ENCODE measurements at regions not wholly inside any gene's neighbourhood (a gene's known extent, or its start where the extent isn't known, plus 50 kb on each side); places are given as distances from the start of the nearest gene placed in this dataset.

DNA sequence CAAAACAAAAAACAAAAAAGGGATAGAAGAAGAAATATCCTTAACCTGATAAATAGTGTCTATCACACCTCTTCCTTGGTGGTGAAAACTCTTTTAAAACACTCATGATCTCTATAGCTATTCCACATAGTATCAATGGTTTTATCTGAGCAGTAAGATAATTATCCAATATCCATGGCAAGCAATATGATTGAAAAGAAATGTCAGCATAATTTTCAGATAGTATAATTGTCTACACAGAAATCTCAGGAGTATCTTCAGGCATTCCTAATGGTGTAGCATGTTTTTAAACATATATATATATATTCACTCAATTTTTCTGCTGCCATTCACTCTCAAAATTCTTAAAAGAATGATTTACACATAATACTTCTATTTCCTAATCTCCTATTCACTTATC lies 938.0 kb upstream of the SLC35B3 start:
- no peak overlapping the region for H3K4me3 ChIP-seq
- intact Hi-C loops (cut with DNase I), result no loop called here
- no peaks in the 10 kb centered on the region for H3K9me3 ChIP-seq
- TF ChIP-seq, protein P1, sequence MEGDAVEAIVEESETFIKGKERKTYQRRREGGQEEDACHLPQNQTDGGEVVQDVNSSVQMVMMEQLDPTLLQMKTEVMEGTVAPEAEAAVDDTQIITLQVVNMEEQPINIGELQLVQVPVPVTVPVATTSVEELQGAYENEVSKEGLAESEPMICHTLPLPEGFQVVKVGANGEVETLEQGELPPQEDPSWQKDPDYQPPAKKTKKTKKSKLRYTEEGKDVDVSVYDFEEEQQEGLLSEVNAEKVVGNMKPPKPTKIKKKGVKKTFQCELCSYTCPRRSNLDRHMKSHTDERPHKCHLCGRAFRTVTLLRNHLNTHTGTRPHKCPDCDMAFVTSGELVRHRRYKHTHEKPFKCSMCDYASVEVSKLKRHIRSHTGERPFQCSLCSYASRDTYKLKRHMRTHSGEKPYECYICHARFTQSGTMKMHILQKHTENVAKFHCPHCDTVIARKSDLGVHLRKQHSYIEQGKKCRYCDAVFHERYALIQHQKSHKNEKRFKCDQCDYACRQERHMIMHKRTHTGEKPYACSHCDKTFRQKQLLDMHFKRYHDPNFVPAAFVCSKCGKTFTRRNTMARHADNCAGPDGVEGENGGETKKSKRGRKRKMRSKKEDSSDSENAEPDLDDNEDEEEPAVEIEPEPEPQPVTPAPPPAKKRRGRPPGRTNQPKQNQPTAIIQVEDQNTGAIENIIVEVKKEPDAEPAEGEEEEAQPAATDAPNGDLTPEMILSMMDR (IDR thresholded peaks at IDR 0.05), result no peak
- ATAC-seq (no peak), DNase-seq (no peak)
- no peaks in the 10 kb centered on the region for H3K4me1 ChIP-seq
- H3K27me3 ChIP-seq (ENCODE audit: low read depth), result no peaks in the 10 kb centered on the region
- H3K27ac ChIP-seq, result no peak overlapping the region
- H3K36me3 ChIP-seq, result no peaks in the 10 kb centered on the region

DNA sequence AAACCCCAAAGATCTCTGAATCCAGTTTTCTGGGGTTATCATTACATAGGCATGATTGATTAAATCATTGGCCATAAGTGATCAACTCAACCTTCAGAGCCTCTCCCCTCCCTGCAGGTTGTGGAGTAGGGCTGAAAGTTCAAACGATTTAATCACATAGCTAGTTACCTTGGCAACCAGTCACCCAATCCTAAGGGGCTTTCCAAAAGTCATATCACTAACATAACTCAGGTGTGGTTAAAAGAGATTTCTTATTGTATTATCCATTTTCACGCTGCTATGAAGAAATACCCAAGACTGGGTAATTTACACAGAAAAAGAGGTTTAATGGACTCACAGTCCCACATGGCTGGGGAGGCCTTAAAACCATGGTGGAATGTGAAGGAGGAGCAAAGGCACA lies 935.1 kb upstream of the SLC35B3 start:
- H3K36me3 ChIP-seq, result no peaks in the 10 kb centered on the region
- no peaks in the 10 kb centered on the region for H3K27me3 ChIP-seq (ENCODE audit: low read depth)
- H3K9me3 ChIP-seq, result no peaks in the 10 kb centered on the region
- DNase-seq (no peak), ATAC-seq (no peak)
- TF ChIP-seq, protein P1 (IDR thresholded peaks at IDR 0.05), result no peak
- H3K4me1 ChIP-seq, result no peaks in the 10 kb centered on the region
- intact Hi-C loops (cut with DNase I), result no loop called here
- H3K4me3 ChIP-seq, result no peak overlapping the region
- H3K27ac ChIP-seq, result no peak overlapping the region

DNA sequence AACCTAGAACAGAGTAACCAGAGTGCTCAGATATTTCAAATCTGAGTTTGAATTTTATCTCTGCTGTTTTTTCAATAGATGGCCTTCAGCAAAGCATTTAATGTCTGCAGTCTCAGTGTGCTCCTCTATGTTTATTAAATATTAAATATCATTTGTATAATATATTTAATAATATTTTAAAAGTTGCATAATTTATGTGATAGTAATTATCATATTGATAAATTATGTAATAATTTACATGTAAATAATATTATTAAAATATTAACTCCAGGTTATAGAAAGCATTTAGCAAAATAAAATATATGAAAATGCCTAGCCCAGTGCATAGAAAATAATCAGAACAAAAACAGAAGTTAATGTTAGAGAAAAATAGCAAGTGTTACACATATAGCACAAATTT lies 930.0 kb upstream of the SLC35B3 start:
- Histone ChIP-seq H3K4me3 (no peak overlapping the region), H3K36me3 (no peaks in the 10 kb centered on the region), H3K4me1 (no peaks in the 10 kb centered on the region), H3K9me3 (peaks cover 4% of the 10 kb centered on the region), H3K27ac (no peak overlapping the region), H3K27me3 (ENCODE audit: low read depth) (no peaks in the 10 kb centered on the region)
- TF ChIP-seq, protein P1 (IDR thresholded peaks at IDR 0.05), result no peak
- intact Hi-C loops (cut with DNase I), result no loop called here
- no peak for ATAC-seq
- DNase-seq, result no peak

DNA sequence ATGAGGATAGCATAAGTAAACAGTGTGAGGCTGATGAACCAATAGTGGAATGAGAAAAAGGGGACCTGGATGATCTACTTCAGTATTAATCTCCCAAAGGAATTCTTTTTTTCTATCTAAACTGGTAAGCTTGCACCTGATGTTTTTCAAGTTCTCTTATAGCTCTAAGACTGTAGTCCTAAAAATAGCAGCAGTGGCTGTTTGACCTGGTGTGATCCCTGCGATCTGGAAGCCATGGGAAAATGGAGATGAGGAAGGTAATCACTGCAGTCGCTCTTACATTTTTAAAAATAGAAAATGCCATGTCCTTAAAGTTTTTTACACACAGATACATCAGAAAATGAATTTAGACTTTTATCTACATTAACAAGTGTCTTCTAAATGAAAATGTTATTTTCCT lies 926.4 kb upstream of the SLC35B3 start:
- H3K4me1 ChIP-seq, result no peaks in the 10 kb centered on the region
- no peak overlapping the region for H3K27ac ChIP-seq
- H3K9me3 ChIP-seq, result peaks cover 4% of the 10 kb centered on the region
- TF ChIP-seq, protein P1 (IDR thresholded peaks at IDR 0.05), result no peak
- H3K4me3 ChIP-seq, result no peak overlapping the region
- ATAC-seq (no peak), DNase-seq (no peak)
- H3K36me3 ChIP-seq, result no peaks in the 10 kb centered on the region
- intact Hi-C loops (cut with DNase I), result no loop called here
- no peaks in the 10 kb centered on the region for H3K27me3 ChIP-seq (ENCODE audit: low read depth)

DNA sequence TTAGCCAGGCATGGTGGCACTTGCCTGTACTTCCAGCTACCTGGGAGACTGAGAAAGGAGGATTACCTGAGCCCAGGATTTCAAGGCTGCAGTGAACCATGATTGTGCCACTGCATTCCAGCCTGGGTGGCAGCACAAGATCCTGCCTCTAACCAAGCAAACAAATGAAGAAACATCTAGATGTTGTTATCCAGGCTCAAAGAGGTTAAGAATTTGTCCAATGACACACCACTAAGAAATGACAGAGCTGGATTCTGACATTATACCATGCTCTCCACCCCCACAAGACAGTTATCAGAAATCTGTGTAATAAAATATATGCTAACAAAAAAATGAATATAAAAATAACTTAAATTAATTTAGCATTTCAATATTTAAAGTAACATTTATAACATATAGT lies 925.5 kb upstream of the SLC35B3 start:
- intact Hi-C loops (cut with DNase I), result no loop called here
- no peaks in the 10 kb centered on the region for H3K36me3 ChIP-seq
- ATAC-seq (no peak), DNase-seq (no peak)
- H3K27ac ChIP-seq, result no peak overlapping the region
- H3K4me1 ChIP-seq, result no peaks in the 10 kb centered on the region
- TF ChIP-seq, protein P1 (IDR thresholded peaks at IDR 0.05), result no peak
- no peaks in the 10 kb centered on the region for H3K27me3 ChIP-seq (ENCODE audit: low read depth)
- H3K9me3 ChIP-seq, result peaks cover 4% of the 10 kb centered on the region
- H3K4me3 ChIP-seq, result no peak overlapping the region

DNA sequence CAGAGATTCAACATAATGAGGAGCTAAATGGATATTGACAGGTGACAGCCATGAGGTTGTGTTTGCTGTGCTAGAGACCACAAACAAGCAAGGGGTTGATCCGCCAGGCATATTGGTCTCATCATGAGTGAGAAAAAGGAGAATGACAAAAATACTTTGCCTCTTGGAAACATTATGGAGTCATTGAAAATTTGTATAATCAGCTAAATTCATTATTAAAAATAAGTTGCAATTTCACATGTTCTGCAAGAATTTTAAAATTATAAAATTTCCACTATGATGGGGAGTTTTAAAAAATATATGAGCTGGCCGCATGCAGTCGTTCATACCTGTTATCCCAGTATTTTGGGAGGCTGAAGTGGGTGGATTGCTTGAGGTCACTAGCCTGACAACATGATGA lies 912.3 kb upstream of the SLC35B3 start:
- no peak for ATAC-seq

More for the DNA sequence above, 912.3 kb upstream of the SLC35B3 start:
- H3K27ac ChIP-seq, result no peak overlapping the region
- no peak for DNase-seq
- H3K4me1 ChIP-seq, result no peaks in the 10 kb centered on the region
- no peak overlapping the region for H3K4me3 ChIP-seq
- no peaks in the 10 kb centered on the region for H3K36me3 ChIP-seq
- TF ChIP-seq, protein P1 (IDR thresholded peaks at IDR 0.05), result no peak
- H3K27me3 ChIP-seq (ENCODE audit: low read depth), result no peaks in the 10 kb centered on the region
- intact Hi-C loops (cut with DNase I), result no loop called here
- no peaks in the 10 kb centered on the region for H3K9me3 ChIP-seq

All from lower lobe of right lung (tissue), 2 donors.